GM12872 (cell line): ENCODE measurements at regions not wholly inside any gene's neighbourhood (a gene's known extent, or its start where the extent isn't known, plus 50 kb on each side); places are given as distances from the start of the nearest gene placed in this dataset.

Experiments
- CTCF ChIP-seq: IDR thresholded peaks from 3 replicates; pipeline ENCODE4 v1.5.1; 2011; ENCODE audit warnings: low read depth, mild to moderate bottlenecking, low read length, moderate library complexity; ENCODE audit not compliant: insufficient read depth

DNA sequence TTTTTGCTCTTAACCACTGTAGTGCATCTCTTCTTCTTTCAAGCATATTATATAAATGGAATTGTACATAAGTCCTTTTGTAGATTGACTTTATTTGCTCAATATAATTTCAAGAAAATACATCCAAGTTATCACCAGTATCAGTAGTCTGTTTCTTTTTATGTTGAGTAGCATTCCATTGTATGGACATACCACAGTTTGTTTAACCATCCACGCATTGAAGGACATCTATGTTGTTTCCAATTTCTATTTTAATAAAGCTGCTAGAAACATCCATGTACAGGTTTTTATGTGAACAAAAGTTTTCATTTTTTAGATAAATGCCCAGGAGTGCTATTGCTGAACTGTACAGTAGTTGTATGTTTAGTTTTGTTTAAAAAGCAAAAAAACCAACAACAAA lies 387.5 kb upstream of the SOX11 start:
- no peak for TF ChIP-seq CTCF

DNA sequence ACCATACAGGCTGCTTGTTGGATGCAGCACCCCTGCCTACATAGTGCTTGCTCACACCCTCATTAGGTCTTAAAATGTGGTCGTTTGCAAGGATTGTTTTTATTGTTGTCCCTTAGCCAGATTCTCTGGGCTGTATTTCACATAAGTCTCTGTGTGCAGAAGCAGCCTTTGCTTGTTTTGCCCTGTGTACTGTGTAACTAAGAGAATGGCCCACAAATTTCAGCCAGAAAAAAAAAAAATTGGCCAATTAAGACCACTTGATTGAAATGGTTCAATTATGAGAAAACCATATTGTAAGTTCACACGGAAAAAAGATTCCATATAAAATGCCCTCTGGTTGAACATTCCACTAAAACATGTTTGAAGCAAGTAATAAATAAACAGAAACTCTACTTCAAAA lies 377.1 kb upstream of the SOX11 start:
- no peak for TF ChIP-seq CTCF

- no peak for TF ChIP-seq CTCF
Observed at GRCh38 chr2:5315512-5315911, 376.7 kb upstream of the SOX11 start.

- no peak for TF ChIP-seq CTCF
Observed at GRCh38 chr2:5316001-5316490, 376.1 kb upstream of the SOX11 start.

DNA sequence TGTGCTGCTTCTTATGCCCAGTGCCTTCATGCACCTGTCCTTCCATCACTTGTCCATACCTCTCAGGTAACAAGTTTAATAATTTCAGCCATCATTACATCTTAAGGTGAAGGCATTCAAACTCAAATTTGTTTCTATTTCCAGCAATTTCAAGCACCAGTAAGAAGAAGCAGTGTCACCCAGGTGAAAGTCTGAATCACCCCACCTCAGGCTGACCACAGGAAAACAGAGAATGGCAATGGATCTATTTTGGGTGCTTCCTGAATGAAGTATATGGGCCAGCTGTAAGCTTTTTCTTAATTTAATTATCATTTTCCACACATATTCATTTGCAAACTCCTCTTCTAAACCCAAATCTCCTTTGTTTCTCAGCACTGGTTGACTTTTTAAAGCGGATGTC lies 372.7 kb upstream of the SOX11 start:
- TF ChIP-seq CTCF, result no peak

DNA sequence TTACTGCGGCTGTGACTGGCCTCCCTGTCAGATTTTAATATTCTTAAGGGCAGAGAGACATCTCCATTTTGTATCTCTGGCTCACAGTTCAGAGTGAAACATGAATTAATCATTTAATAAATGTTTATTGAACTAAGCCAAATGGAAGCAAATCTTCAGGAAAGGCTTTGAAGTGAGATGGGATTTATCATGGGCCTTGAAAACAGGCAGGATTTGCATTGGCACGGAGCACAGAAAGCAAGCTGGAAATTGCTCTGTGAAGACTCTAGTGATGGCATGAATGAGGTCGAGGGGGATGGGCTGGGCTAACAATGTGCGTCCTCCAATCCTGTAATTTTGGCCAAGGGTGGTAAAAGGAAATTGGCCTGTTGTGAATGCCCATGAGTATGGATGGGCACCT lies 369.8 kb upstream of the SOX11 start:
- no peak for TF ChIP-seq CTCF

GRCh38 chr2:5325523-5325922 lies 366.7 kb upstream of the SOX11 start:
- TF ChIP-seq CTCF, result no peak

GRCh38 chr2:5328826-5329225 lies 363.4 kb upstream of the SOX11 start:
- no peak for TF ChIP-seq CTCF
